Gastroesophageal sphincter (tissue), 4 donors: ENCODE measurements at regions not wholly inside any gene's neighbourhood (a gene's known extent, or its start where the extent isn't known, plus 50 kb on each side); places are given as distances from the start of the nearest gene placed in this dataset.
"Not testable (repeated sequence)": the region's sequence is repeated elsewhere in the genome, so short reads cannot be mapped to it uniquely, and the experiment has no call there.

ENCODE experiments used
- ATAC-seq: fragments of 150-250 bp; one replicate; pipeline ENCODE4 v1.9.1; 2016; ENCODE audit warnings: mild to moderate bottlenecking, moderate library complexity
- H3K27ac ChIP-seq, 4 donors: fragments of 200-600 bp; sonication (generic) in 3 of 4; 1 replicate in 3 of 4; 2 replicates in 1 of 4; pipeline ENCODE4 v1.5.1; 2016 to 2019
- H3K27me3 ChIP-seq: fragments of 200-600 bp; sonication (generic); one replicate; pipeline ENCODE4 v1.5.1; 2019
- H3K36me3 ChIP-seq, 2 donors: fragments of 200-600 bp; sonication (generic); one replicate each; pipeline ENCODE4 v1.5.1; 2019; ENCODE audit warnings: control low read depth in 1 of 2
- H3K4me1 ChIP-seq, 3 donors: fragments of 200-600 bp; sonication (generic); 1 replicate in 2 of 3; 2 replicates in 1 of 3; pipeline ENCODE4 v1.5.1; 2016 to 2019; ENCODE audit warnings: control low read depth in 2 of 3
- H3K4me3 ChIP-seq, 2 donors: fragments of 200-600 bp; sonication (generic); one replicate each; pipeline ENCODE4 v1.5.1; 2019; ENCODE audit warnings: mild to moderate bottlenecking in 1 of 2, moderate library complexity in 1 of 2
- H3K9me3 ChIP-seq, 3 donors: fragments of 200-600 bp; sonication (generic); one replicate each; pipeline ENCODE4 v1.5.1; 2017 to 2019; ENCODE audit warnings: control low read depth in 2 of 3
- CTCF ChIP-seq, 4 experiments: fragments of 200-600 bp in 2 of 4; fragments of 450-650 bp in 2 of 4; sonication (generic) in 1 of 4; IDR thresholded peaks; one replicate each; pipeline ENCODE4 v1.5.1; 2017 to 2019; ENCODE audit warnings: antibody characterized with exemption in 4 of 4, mild to moderate bottlenecking in 2 of 4, moderate library complexity in 2 of 4
- EP300 ChIP-seq: sonication (generic); formaldehyde crosslinking; IDR thresholded peaks from one replicate; pipeline ENCODE4 v1.6.1; 2017; ENCODE audit warnings: antibody characterized with exemption, mild to moderate bottlenecking
- POLR2A ChIP-seq, 2 donors: fragments of 450-650 bp; IDR thresholded peaks; one replicate each; pipeline ENCODE4 v1.6.1; 2017; ENCODE audit warnings: antibody characterized with exemption in 2 of 2, mild to moderate bottlenecking in 2 of 2, moderate library complexity in 1 of 2
- POLR2AphosphoS5 ChIP-seq: sonication (generic); formaldehyde crosslinking; IDR thresholded peaks from one replicate; pipeline ENCODE4 v1.6.1; 2017; ENCODE audit warnings: antibody characterized with exemption
- WGBS, 2 donors: methylation state at CpG; one replicate each; pipeline ENCODE4 v1.1.5; 2018; ENCODE audit warnings: low coverage in 1 of 2; 5-methylcytosine and 5-hydroxymethylcytosine counted together

GRCh38 chr10:109055243-109055642 lies 868.1 kb downstream of the XPNPEP1 start:
- H3K4me1 ChIP-seq: no peaks in the 10 kb centered on the region
- no peak for ATAC-seq
- no peak overlapping the region for H3K27ac ChIP-seq
- TF ChIP-seq CTCF (IDR thresholded peaks at IDR 0.05): no peak
- no peak for TF ChIP-seq POLR2A (IDR thresholded peaks at IDR 0.05)
- no peak for TF ChIP-seq EP300
- no peak for TF ChIP-seq POLR2AphosphoS5
- no peaks in the 10 kb centered on the region for H3K27me3 ChIP-seq
- H3K9me3 ChIP-seq: no peaks in the 10 kb centered on the region
- 71 to 92% methylated on average over 2 of the region's 2 CpGs for WGBS, 2 donors
- H3K4me3 ChIP-seq: no peak overlapping the region
- H3K36me3 ChIP-seq: no peaks in the 10 kb centered on the region

- WGBS, 2 donors: no CpG with 5 or more reads among the region's 12 CpGs
- no peaks in the 10 kb centered on the region for H3K36me3 ChIP-seq
- ATAC-seq: no peak
These were observed 875.5 kb downstream of the XPNPEP1 start for GRCh38 chr10:109047856-109048255.

GRCh38 chr10:109046427-109046826 lies 876.9 kb downstream of the XPNPEP1 start:
- WGBS, 2 donors: 68 to 80% methylated on average over 1 to 2 of the region's 2 CpGs
- not testable (repeated sequence) for H3K27ac ChIP-seq

More at GRCh38 chr10:109047856-109048255, 875.5 kb downstream of the XPNPEP1 start:
- H3K9me3 ChIP-seq: peaks cover 0 to 11% (median 0%) of the 10 kb centered on the region in 3 donors
- H3K27ac ChIP-seq: no peak overlapping the region
- no peaks in the 10 kb centered on the region for H3K4me1 ChIP-seq
- no peak overlapping the region for H3K4me3 ChIP-seq
- TF ChIP-seq EP300 (no peak), CTCF (IDR thresholded peaks at IDR 0.05) (no peak), POLR2A (IDR thresholded peaks at IDR 0.05) (no peak), POLR2AphosphoS5 (no peak)
- no peaks in the 10 kb centered on the region for H3K27me3 ChIP-seq

GRCh38 chr10:109040622-109041021 lies 882.7 kb downstream of the XPNPEP1 start:
- WGBS, 2 donors: no CpG with 5 or more reads among the region's 17 CpGs
- H3K9me3 ChIP-seq: peaks cover 0 to 27% (median 0%) of the 10 kb centered on the region in 3 donors
- TF ChIP-seq POLR2A (IDR thresholded peaks at IDR 0.05): no peak
- TF ChIP-seq EP300: no peak
- TF ChIP-seq CTCF (IDR thresholded peaks at IDR 0.05): no peak
- TF ChIP-seq POLR2AphosphoS5: no peak
- no peaks in the 10 kb centered on the region for H3K36me3 ChIP-seq
- H3K27me3 ChIP-seq: no peaks in the 10 kb centered on the region
- H3K4me1 ChIP-seq: no peaks in the 10 kb centered on the region
- no peak overlapping the region for H3K27ac ChIP-seq
- ATAC-seq: no peak
- no peak overlapping the region for H3K4me3 ChIP-seq

More at GRCh38 chr10:109046427-109046826, 876.9 kb downstream of the XPNPEP1 start:
- H3K36me3 ChIP-seq, ATAC-seq, H3K4me1 ChIP-seq, H3K4me3 ChIP-seq, H3K27me3 ChIP-seq: not testable (repeated sequence)
- H3K9me3 ChIP-seq: peaks cover 0 to 21% (median 0%) of the 10 kb centered on the region in 3 donors

DNA sequence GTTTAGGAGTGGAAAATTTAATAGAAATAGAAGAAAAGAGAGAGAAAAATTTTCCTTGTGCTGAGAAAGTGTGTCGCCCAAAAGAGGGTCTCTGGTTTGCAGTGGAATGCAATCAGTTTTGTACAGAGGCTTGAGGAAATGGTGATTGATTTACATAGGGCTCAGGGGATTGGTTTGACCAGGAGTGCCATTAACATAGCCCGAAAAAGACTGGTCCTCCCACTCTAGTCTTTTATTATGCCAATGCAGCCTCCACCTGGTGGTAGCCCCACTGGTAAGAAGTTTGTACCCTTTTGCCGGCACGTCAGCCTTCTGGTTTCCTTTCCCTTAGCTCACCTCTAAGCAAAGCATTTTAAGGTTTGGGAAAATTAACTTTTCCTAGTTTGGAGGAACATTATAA lies 885.3 kb downstream of the XPNPEP1 start:
- TF ChIP-seq EP300 (no peak), CTCF (IDR thresholded peaks at IDR 0.05) (no peak), POLR2A (IDR thresholded peaks at IDR 0.05) (no peak), POLR2AphosphoS5 (no peak)
- Histone ChIP-seq H3K27me3 (no peaks in the 10 kb centered on the region), H3K27ac (no peak overlapping the region), H3K4me3 (no peak overlapping the region), H3K9me3 (peaks cover 0 to 21% (median 0%) of the 10 kb centered on the region in 3 donors), H3K36me3 (no peaks in the 10 kb centered on the region), H3K4me1 (no peaks in the 10 kb centered on the region)
- WGBS, 2 donors: 86 to 90% methylated on average over 3 to 4 of the region's 4 CpGs
- no peak for ATAC-seq
